ENCODE measurements at regions not wholly inside any gene's neighbourhood (a gene's known extent, or its start where the extent isn't known, plus 50 kb on each side); places are given as distances from the start of the nearest gene placed in this dataset.
A peak's percentile ranks its signal among the peaks of the same experiment; 100 is the strongest.
"Not testable (repeated sequence)": the region's sequence is repeated elsewhere in the genome, so short reads cannot be mapped to it uniquely, and the experiment has no call there.

DNA sequence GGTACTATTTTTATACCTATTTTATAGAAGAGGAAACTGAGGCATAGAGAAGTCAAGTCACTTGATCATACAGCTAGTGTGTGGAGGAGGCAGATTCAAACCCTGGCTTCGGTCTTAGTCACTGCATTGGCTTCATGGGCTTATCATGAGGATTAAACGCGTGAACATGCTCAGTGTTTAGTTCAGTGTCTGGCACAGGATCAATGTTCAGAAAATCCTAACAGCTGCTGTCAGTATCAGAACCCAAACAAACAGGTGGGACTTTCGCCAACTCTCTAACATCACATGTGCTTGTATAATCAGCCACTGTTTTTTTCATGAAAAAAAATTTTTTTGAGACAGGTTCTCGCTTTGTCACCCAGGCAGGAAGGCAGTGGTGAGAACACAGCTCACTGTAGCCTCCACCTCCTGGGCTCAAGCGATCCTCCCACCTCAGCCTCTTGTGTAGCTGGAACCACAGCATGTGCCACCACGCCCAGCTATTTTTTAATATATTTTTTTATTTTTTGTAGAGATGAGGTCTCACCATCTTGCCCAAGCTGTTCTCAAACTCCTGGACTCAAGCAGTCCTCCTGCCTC, 207.2 kb downstream of the NPIPA7 start:
- H3K36me3 Mint-ChIP-seq (ENCODE audit: low read depth); H3K27me3 Mint-ChIP-seq (ENCODE audit: low read depth); H3K4me1 Mint-ChIP-seq (ENCODE audit: low read depth); H3K27ac Mint-ChIP-seq; H3K4me3 Mint-ChIP-seq; H3K9me3 Mint-ChIP-seq: not testable (repeated sequence)

DNA sequence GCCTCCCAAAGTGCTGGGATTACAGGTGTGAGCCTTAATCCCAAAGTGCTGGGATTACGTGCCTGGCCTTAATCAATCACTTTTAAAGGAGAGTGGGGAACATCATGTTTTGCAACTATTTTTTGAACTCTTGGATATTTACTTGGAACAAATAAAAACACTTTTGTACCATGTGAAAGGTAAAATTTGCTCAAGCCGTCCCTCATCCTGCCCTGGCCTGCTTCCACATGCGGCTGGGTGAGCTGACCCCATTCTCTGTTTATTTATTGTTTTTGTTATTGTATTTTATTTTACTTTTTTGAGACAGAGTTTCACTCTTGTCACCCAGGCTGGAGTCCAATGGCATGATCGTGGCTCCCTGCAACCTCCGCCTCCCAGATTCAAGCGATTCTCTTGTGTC, 208.0 kb downstream of the NPIPA7 start:
- H3K4me1 Mint-ChIP-seq (ENCODE audit: low read depth); H3K36me3 Mint-ChIP-seq (ENCODE audit: low read depth); H3K9me3 Mint-ChIP-seq; H3K4me3 Mint-ChIP-seq; H3K27ac Mint-ChIP-seq; H3K27me3 Mint-ChIP-seq (ENCODE audit: low read depth): not testable (repeated sequence)

DNA sequence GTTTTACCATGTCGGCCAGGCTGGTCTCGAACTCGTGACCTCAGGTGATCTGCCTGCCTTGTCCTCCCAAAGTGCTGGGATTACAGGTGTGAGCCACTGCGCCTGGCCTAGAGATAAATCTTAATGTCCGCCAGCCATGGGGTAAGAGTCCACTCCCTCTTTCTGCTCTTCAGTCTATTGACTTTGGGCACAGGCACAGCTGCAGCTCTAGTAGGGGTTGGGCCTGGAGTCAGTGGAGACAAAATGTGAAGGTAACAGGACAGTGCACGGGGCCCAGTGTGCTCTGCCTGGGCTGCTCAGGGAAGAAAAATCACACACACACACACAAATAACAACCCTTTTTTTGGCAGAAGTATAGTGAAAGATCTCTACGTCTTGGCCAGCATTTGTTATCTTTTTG, 209.5 kb downstream of the NPIPA7 start:
- H3K9me3 Mint-ChIP-seq; H3K27me3 Mint-ChIP-seq (ENCODE audit: low read depth): not testable (repeated sequence)

DNA sequence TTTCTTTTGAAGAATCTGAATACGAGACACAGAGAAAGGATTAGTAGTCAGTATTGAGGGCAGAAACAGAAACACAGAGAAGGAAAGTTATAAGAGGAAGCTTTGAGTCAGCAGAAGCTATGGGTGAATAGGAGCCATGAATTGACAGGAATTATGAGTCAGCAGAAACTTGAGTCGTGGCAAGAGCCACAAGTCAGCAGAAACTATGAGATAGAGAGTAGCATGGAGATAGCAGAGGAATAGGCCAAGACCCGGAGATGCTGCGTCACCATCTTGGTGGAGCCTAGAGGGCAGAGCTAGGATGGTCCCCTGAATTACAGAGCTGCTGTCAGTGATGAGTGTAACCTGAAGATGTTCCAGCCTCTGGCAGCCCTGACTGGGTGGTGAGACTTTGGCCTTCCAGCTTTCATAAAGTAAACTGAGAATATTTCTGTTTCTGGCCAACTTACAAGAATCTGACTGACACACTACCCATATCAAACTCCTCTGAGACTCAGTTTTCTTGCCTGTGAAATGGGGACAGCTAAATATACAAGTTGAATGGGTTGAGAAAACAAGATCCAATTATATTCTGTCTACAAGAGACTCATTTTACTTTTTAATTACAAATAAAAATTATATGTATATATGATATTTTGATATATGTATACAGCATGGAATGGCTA, 211.8 kb downstream of the NPIPA7 start:
- not testable (repeated sequence) for H3K27ac Mint-ChIP-seq; H3K4me3 Mint-ChIP-seq; H3K9me3 Mint-ChIP-seq; H3K27me3 Mint-ChIP-seq (ENCODE audit: low read depth); H3K4me1 Mint-ChIP-seq (ENCODE audit: low read depth); H3K36me3 Mint-ChIP-seq (ENCODE audit: low read depth)

More for the DNA sequence above, 209.5 kb downstream of the NPIPA7 start:
- not testable (repeated sequence) for H3K4me3 Mint-ChIP-seq; H3K4me1 Mint-ChIP-seq (ENCODE audit: low read depth); H3K27ac Mint-ChIP-seq; H3K36me3 Mint-ChIP-seq (ENCODE audit: low read depth)

DNA sequence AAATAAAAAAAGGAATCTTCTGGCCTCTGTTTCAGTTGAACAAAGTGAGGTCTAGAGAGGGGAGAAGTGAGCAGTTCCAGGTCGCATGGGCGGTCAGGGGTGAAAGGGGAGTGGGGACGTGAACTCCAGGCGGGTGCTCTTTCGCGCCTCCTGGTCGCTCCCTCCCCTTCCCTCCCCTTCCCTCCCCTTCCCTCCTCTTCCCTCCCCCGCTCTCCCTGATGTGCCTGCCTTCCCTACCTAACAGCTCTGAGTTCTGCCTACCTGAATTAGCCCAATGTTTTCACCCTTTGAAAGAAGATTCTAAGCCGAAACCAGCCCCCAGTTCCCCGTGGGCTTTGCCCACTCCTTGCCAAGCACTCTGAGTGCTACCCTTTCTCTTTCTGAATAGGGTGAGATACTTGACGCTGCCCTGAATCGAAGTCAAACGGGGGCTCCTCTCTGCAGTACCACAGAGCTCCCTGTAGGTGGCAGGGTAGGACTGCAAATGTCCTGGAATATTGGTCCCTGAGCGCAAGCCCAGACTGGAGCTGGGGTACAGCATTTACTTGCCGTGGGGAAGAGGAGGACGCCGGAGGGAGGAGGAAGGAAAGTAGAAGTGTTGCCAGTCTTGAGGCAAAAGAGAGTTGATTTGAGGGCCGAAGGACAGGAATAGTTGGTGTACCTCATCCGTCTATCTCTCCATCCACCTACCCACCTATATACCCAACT, 214.4 kb downstream of the NPIPA7 start:
- H3K27me3 Mint-ChIP-seq (ENCODE audit: low read depth); H3K36me3 Mint-ChIP-seq (ENCODE audit: low read depth); H3K9me3 Mint-ChIP-seq; H3K4me3 Mint-ChIP-seq: not testable (repeated sequence)
- Mint-ChIP-seq H3K27ac (peak overlapping the region; percentile 10), H3K4me1 (ENCODE audit: low read depth) (peaks cover 15% of the 10 kb centered on the region)

DNA sequence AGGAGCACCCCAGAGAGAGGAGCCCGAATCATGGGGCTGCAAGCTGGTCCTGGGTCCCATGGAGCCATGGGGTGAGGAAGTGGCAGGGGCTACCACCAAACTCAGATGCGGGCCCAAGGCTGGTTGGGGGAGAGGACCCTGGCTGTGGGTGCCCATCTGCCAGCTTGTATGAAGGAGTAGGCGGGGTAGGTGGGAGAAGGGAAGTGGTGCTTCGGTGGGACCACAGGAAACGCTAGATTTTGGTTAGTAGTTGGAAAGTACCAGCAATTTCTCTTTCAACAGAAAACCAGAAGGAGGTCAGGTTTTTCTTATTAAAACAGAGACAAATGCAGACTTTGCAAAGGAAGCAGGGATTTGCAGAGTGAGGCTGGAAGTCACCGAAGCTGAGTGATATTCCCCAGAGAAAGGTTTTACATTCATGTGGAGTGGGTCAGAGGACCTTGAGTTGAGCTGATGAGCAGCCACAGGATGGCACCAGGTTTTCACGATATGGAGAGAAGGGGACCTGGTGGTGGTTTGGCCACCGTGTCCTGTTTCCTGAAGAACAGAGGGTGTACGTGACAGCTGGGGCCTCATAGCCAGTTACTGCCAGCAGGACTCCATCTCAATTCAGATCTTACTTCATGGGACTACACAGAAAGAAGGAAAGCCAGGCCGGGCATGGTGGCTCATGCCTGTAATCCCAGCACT, 216.2 kb downstream of the NPIPA7 start:
- Mint-ChIP-seq H3K4me1 (ENCODE audit: low read depth) (peaks cover 17% of the 10 kb centered on the region), H3K4me3 (peak overlapping the region; percentile 34)
- not testable (repeated sequence) for H3K27me3 Mint-ChIP-seq (ENCODE audit: low read depth); H3K27ac Mint-ChIP-seq; H3K36me3 Mint-ChIP-seq (ENCODE audit: low read depth); H3K9me3 Mint-ChIP-seq

DNA sequence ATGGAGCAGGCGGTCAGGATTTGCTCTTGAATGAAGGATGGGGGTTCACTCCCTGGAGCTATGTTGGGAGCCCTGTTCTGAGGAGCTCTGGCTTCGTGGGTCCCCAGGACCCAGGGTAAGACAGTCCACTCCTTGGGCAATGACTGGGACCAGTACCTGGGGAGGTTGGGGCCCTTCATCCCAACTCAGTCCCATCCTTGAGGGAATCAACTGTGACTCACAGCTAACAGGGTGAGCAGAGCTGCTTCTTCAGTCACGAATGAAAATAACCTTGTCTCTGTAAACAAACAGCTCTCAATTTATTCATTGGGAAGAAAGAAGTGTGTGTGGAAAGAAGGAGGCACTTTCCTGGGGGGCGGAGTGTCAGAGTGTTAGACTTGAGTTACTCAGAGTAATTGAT, 222.3 kb downstream of the NPIPA7 start:
- H3K27me3 Mint-ChIP-seq (ENCODE audit: low read depth); H3K36me3 Mint-ChIP-seq (ENCODE audit: low read depth); H3K4me3 Mint-ChIP-seq; H3K27ac Mint-ChIP-seq; H3K9me3 Mint-ChIP-seq: not testable (repeated sequence)
- H3K4me1 Mint-ChIP-seq (ENCODE audit: low read depth), result peaks cover 13% of the 10 kb centered on the region

DNA sequence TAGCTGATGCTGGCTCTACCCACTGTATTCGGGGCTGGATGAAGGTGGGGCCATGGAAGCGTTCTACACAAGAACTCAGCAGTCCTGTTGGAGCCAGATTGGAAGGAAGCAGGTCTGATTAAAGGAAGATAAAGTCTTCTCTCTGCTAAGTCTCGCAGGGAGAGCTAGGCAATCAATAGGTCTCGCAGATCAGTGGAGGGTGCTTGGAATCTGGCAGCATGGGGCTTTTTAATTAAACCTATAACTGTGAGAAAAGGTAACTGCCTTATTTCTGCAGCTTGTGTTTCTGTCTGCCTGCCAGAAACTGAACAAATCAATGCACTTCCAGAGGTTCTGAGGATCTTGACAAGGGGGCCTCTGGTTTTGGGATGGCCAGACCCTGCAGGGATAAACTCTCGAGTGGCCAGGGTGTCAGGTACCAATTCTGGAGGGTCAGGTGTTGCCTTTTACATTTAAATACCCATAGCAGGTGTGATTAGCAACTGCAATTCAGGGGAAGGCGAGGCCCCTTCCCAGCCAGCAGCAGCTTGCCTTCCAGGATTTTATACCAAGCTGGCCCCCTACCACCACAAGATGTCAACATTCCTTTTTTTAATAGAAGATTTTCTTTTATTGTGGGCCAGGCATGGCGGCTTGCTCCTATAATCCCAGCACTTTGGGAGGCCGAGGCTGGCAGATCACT, 228.6 kb downstream of the NPIPA7 start:
- not testable (repeated sequence) for H3K9me3 Mint-ChIP-seq; H3K4me1 Mint-ChIP-seq (ENCODE audit: low read depth); H3K27me3 Mint-ChIP-seq (ENCODE audit: low read depth); H3K27ac Mint-ChIP-seq; H3K36me3 Mint-ChIP-seq (ENCODE audit: low read depth); H3K4me3 Mint-ChIP-seq

DNA sequence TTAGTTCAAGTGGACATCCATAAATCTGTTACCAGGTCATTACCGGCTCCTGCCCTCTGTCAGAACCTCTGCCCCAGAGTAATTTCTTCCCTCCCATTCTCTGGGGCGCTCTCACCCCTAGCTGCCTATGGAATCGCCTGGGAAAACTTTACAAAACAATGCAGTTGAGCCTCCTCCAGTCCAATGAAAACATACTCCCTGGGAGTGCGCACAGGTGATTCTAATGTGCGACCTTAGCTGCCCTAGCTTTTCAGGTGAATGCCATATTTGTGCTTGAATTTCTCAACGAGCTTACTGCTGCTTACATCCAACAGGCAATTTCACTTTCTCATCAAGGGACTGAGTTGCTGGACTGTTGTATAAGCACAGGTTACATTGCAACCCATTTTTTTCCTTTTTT, 230.7 kb downstream of the NPIPA7 start:
- not testable (repeated sequence) for H3K9me3 Mint-ChIP-seq; H3K27ac Mint-ChIP-seq; H3K27me3 Mint-ChIP-seq (ENCODE audit: low read depth); H3K4me1 Mint-ChIP-seq (ENCODE audit: low read depth); H3K36me3 Mint-ChIP-seq (ENCODE audit: low read depth); H3K4me3 Mint-ChIP-seq

DNA sequence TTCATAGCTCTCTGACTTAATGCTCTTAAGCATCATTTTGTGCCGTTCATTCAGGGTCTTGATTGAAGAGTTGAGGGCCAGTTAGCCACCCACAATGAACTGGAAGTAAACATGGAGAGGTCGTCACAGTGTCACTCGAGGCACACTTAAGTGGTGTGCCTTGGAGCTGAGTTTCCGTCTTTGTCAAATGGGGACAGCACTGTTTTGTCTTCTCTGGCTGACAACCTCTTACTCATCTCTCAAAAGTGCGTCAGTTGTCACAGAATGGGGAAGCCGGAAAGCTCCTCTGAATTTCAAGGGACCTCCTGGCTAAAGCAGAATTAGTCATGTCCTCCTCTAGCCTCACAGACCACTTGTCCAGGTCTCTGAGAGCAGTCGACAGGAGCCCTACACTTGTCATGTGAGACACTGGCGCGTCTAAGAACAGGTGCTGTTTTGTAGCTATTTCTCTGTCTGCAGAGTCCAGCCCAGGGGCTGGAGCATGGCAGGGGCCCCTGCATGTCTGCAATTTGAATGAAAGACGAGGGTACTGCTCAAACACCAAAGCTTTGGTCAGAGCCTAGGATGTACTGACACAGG, 231.5 kb downstream of the NPIPA7 start:
- H3K36me3 Mint-ChIP-seq (ENCODE audit: low read depth); H3K4me1 Mint-ChIP-seq (ENCODE audit: low read depth); H3K27ac Mint-ChIP-seq; H3K4me3 Mint-ChIP-seq; H3K27me3 Mint-ChIP-seq (ENCODE audit: low read depth); H3K9me3 Mint-ChIP-seq: not testable (repeated sequence)

DNA sequence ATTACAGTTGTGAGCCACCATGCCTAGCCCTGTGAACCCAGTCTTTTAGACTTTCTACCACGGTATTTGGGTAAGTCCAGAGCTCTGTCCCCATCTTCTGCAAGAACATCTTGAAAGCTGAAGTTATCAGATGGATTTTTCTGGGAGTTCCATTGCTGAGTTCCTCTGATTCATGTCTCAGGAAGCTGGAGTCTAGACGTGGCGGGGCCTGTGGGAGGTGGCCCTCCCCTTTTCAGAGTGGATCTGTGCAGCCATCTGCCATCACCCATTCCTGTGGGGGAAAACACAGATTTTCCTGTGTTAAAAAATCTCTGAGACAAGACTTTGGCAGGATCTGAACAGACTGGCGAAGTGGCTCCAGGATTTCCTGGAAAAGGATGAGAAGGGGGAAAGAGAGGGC, 234.3 kb downstream of the NPIPA7 start:
- not testable (repeated sequence) for H3K9me3 Mint-ChIP-seq; H3K27me3 Mint-ChIP-seq (ENCODE audit: low read depth); H3K4me1 Mint-ChIP-seq (ENCODE audit: low read depth); H3K36me3 Mint-ChIP-seq (ENCODE audit: low read depth); H3K4me3 Mint-ChIP-seq; H3K27ac Mint-ChIP-seq

DNA sequence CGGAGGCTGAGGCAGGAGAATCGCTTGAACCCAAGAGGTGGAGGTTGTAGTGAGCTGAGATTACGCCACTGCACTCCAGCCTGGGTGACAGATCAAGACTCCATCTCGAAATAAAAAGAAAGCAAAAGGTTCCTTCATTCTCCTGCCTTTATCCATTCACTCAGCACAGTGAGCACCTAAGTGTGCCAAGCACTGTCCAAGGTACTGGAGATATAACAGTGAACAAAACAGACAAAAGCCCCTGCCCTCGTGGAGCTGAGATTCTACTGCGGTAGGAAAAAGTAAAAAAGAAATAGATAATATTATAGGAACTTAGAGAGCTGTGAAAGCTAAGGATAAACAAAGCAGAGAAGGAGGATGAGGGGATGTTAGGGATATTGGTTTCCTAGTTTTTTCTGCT, 235.5 kb downstream of the NPIPA7 start:
- not testable (repeated sequence) for H3K27ac Mint-ChIP-seq; H3K4me1 Mint-ChIP-seq (ENCODE audit: low read depth); H3K27me3 Mint-ChIP-seq (ENCODE audit: low read depth); H3K36me3 Mint-ChIP-seq (ENCODE audit: low read depth); H3K9me3 Mint-ChIP-seq; H3K4me3 Mint-ChIP-seq

DNA sequence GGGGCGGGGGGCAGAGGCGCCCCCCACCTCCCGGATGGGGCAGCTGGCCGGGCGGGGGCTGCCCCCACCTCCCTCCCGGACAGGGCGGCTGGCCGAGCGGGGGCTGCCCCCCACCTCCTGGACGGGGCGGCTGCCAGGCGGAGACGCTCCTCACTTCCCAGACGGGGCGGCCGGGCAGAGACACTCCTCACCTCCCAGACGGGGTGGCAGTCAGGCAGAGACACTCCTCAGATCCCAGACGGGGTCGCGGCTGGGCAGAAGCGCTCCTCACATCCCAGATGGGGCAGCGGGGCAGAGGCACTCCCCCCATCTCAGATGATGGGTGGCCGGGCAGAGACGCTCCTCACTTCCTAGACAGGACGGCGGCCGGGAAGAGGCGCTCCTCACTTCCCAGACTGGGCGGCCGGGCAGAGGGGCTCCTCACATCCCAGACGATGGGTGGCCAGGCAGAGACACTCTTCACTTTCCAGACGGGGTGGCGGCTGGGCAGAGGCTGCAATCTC, 240.1 kb downstream of the NPIPA7 start:
- H3K27me3 Mint-ChIP-seq (ENCODE audit: low read depth); H3K27ac Mint-ChIP-seq; H3K9me3 Mint-ChIP-seq; H3K4me1 Mint-ChIP-seq (ENCODE audit: low read depth); H3K4me3 Mint-ChIP-seq; H3K36me3 Mint-ChIP-seq (ENCODE audit: low read depth): not testable (repeated sequence)

DNA sequence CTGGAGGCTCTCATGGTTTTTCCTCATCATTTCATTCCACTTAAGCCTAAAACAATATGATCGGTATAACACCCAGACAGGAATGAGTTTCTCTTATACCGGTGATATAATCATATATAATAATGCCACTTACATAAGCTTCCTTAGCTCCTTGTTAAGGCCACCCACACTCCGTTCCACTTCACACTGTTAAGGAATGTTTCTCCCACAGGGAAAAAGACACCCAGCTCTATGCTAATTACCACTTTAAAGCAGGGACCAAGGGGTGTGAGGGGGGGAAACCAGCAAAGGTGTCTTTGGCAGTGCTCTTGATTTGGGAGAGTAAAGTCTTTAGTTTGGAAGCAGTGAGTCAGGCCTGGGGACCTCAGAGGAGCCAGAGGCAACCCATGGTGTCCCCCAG, 245.4 kb downstream of the NPIPA7 start:
- H3K27ac Mint-ChIP-seq, result not testable (repeated sequence)

More for the DNA sequence above, 245.4 kb downstream of the NPIPA7 start:
- not testable (repeated sequence) for H3K36me3 Mint-ChIP-seq (ENCODE audit: low read depth); H3K4me1 Mint-ChIP-seq (ENCODE audit: low read depth); H3K27me3 Mint-ChIP-seq (ENCODE audit: low read depth); H3K9me3 Mint-ChIP-seq; H3K4me3 Mint-ChIP-seq

All from T-helper 1 cell treated with Interleukin-12 subunit alpha and Interleukin-12 subunit beta and Interleukin-4 antibody, amounts not matched to agents 30 μg/mL and 1 μg/mL, for 36 hours (primary cell).